Right lobe of liver (tissue), 4 donors: ENCODE measurements at regions not wholly inside any gene's neighbourhood (a gene's known extent, or its start where the extent isn't known, plus 50 kb on each side); places are given as distances from the start of the nearest gene placed in this dataset.

Experiments
- POLR2A ChIP-seq: fragments of 450-650 bp; IDR thresholded peaks from one replicate; pipeline ENCODE4 v1.6.1; 2017; ENCODE audit warnings: antibody characterized with exemption, mild to moderate bottlenecking
- TF ChIP-seq, protein P1 (sequence below), 4 donors: fragments of 200-600 bp in 3 of 4; fragments of 450-650 bp in 1 of 4; IDR thresholded peaks; one replicate each; pipeline versions ENCODE4 v1.5.1 to v1.8.0; 2016 to 2022; ENCODE audit warnings: antibody characterized with exemption in 4 of 4, mild to moderate bottlenecking in 2 of 4
- donor health status: DM: no; HTN: no; CAD: no.
- donor health status: DM: no; HTN: no; CAD: no.
- donor health status: DM: no; HTN: yes; CAD: no.

GRCh38 chr10:76645341-76645740 is 992.3 kb downstream of the KCNMA1 start:
- TF ChIP-seq, protein P1, sequence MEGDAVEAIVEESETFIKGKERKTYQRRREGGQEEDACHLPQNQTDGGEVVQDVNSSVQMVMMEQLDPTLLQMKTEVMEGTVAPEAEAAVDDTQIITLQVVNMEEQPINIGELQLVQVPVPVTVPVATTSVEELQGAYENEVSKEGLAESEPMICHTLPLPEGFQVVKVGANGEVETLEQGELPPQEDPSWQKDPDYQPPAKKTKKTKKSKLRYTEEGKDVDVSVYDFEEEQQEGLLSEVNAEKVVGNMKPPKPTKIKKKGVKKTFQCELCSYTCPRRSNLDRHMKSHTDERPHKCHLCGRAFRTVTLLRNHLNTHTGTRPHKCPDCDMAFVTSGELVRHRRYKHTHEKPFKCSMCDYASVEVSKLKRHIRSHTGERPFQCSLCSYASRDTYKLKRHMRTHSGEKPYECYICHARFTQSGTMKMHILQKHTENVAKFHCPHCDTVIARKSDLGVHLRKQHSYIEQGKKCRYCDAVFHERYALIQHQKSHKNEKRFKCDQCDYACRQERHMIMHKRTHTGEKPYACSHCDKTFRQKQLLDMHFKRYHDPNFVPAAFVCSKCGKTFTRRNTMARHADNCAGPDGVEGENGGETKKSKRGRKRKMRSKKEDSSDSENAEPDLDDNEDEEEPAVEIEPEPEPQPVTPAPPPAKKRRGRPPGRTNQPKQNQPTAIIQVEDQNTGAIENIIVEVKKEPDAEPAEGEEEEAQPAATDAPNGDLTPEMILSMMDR (IDR thresholded peaks at IDR 0.05), result no peak
- TF ChIP-seq POLR2A, result no peak
